ENCODE measurements at regions not wholly inside any gene's neighbourhood (a gene's known extent, or its start where the extent isn't known, plus 50 kb on each side); places are given as distances from the start of the nearest gene placed in this dataset.

- TF ChIP-seq CTCF (IDR thresholded peaks at IDR 0.05) (no peak), POLR2AphosphoS5 (IDR thresholded peaks at IDR 0.05) (no peak), EP300 (IDR thresholded peaks at IDR 0.05) (no peak)
These were observed 384.3 kb upstream of the PSMD7 start for GRCh38 chr16:73912281-73912680.

All from upper lobe of left lung (tissue), 4 donors.